ENCODE measurements at regions not wholly inside any gene's neighbourhood (a gene's known extent, or its start where the extent isn't known, plus 50 kb on each side); places are given as distances from the start of the nearest gene placed in this dataset.
"Not testable (repeated sequence)": the region's sequence is repeated elsewhere in the genome, so short reads cannot be mapped to it uniquely, and the experiment has no call there.

DNA sequence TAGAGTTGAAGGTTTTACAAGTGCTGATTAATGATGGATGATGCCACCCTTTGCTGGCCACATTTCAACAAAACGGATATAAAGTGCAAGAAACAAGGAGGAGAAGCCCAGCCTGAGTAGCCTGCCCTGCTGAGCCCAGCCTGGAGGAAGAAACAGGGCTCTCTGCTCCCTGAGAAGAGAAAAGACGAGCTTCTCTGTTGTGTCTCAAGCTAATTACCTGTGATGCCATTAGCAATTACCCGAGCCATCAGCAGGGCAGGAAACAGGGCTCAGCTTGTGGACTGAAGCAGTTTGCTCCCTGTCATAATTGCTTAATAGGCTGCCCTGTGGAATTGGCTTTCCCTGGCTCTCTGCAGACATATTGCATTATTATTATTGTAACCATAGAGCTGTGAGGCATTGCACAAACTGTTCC lies 709.3 kb upstream of the AUTS2 start:
- no peaks in the 10 kb centered on the region for H3F3A ChIP-seq (ENCODE audit: low read depth)
- no peak overlapping the region for H2AFZ ChIP-seq (ENCODE audit: low read length)
- no peak overlapping the region for H3K9ac ChIP-seq (ENCODE audit: low read depth, low read length, poor library complexity, severe bottlenecking)
- H3K4me2 ChIP-seq (ENCODE audit: low read depth, low read length, poor library complexity, severe bottlenecking) = no peak overlapping the region
- H3K9me2 ChIP-seq (replicated peaks; ENCODE audit: low read depth, low read length) = no peaks in the 10 kb centered on the region
- no peak overlapping the region for H3K4me3 ChIP-seq (ENCODE audit: low read length, poor library complexity, severe bottlenecking)
- TF ChIP-seq, protein P1, sequence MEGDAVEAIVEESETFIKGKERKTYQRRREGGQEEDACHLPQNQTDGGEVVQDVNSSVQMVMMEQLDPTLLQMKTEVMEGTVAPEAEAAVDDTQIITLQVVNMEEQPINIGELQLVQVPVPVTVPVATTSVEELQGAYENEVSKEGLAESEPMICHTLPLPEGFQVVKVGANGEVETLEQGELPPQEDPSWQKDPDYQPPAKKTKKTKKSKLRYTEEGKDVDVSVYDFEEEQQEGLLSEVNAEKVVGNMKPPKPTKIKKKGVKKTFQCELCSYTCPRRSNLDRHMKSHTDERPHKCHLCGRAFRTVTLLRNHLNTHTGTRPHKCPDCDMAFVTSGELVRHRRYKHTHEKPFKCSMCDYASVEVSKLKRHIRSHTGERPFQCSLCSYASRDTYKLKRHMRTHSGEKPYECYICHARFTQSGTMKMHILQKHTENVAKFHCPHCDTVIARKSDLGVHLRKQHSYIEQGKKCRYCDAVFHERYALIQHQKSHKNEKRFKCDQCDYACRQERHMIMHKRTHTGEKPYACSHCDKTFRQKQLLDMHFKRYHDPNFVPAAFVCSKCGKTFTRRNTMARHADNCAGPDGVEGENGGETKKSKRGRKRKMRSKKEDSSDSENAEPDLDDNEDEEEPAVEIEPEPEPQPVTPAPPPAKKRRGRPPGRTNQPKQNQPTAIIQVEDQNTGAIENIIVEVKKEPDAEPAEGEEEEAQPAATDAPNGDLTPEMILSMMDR (conservative IDR thresholded peaks at IDR 0.05; ENCODE audit: low read length) = no peak
- TF ChIP-seq EZH2phosphoT487 (IDR thresholded peaks at IDR 0.05; ENCODE audit: borderline replicate concordance) = no peak
- peaks cover 5% of the 10 kb centered on the region; the same call in 1 of the 2 replicates for H3K9me3 ChIP-seq (ENCODE audit: insufficient read depth, low read depth, low read length)
- H4K20me1 ChIP-seq (ENCODE audit: insufficient read depth, low read length, poor library complexity, severe bottlenecking) = no peaks in the 10 kb centered on the region
- no peaks in the 10 kb centered on the region for H3K4me1 ChIP-seq (ENCODE audit: insufficient read depth, low read length, poor library complexity, severe bottlenecking)
- no peaks in the 10 kb centered on the region for H3K79me2 ChIP-seq (ENCODE audit: insufficient read depth, low read length)
- no peaks in the 10 kb centered on the region for H3K27me3 ChIP-seq (ENCODE audit: insufficient read depth, low read length, poor library complexity, severe bottlenecking)
- H3K36me3 ChIP-seq (ENCODE audit: insufficient read depth, low read length) = no peaks in the 10 kb centered on the region

DNA sequence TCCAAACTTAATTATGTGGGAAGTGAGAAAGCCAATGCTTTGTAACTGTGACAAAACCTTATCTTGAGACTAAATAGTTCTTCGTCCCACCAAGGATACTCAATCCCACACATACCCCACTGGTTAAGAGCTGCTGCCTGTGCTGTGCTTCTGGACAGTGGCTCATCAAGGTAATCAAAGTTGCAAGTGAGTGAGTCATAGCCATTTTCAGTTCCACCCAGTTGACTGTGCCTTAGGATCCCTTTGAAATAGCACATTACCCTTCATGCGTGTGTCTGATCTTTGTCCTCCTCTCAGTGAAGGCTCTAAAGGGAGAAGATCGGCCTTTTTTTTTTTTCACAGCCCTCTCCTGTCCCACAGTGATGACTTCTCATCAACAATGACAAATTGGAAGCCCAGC lies 706.0 kb upstream of the AUTS2 start:
- H3F3A ChIP-seq (ENCODE audit: low read depth) = no peaks in the 10 kb centered on the region
- H3K9me2 ChIP-seq (replicated peaks; ENCODE audit: low read depth, low read length) = no peaks in the 10 kb centered on the region
- H3K4me1 ChIP-seq (ENCODE audit: insufficient read depth, low read length, poor library complexity, severe bottlenecking) = no peaks in the 10 kb centered on the region
- no peak overlapping the region for H3K4me2 ChIP-seq (ENCODE audit: low read depth, low read length, poor library complexity, severe bottlenecking)
- no peak overlapping the region for H2AFZ ChIP-seq (ENCODE audit: low read length)
- H3K36me3 ChIP-seq (ENCODE audit: insufficient read depth, low read length) = no peaks in the 10 kb centered on the region
- TF ChIP-seq EZH2phosphoT487 (IDR thresholded peaks at IDR 0.05; ENCODE audit: borderline replicate concordance) = no peak
- TF ChIP-seq, protein P1 (conservative IDR thresholded peaks at IDR 0.05; ENCODE audit: low read length) = no peak
- peaks cover 5% of the 10 kb centered on the region; the same call in 1 of the 2 replicates for H3K9me3 ChIP-seq (ENCODE audit: insufficient read depth, low read depth, low read length)
- no peak overlapping the region for H3K9ac ChIP-seq (ENCODE audit: low read depth, low read length, poor library complexity, severe bottlenecking)
- H3K79me2 ChIP-seq (ENCODE audit: insufficient read depth, low read length) = no peaks in the 10 kb centered on the region
- no peak overlapping the region for H3K4me3 ChIP-seq (ENCODE audit: low read length, poor library complexity, severe bottlenecking)
- no peaks in the 10 kb centered on the region for H3K27me3 ChIP-seq (ENCODE audit: insufficient read depth, low read length, poor library complexity, severe bottlenecking)
- no peaks in the 10 kb centered on the region for H4K20me1 ChIP-seq (ENCODE audit: insufficient read depth, low read length, poor library complexity, severe bottlenecking)

DNA sequence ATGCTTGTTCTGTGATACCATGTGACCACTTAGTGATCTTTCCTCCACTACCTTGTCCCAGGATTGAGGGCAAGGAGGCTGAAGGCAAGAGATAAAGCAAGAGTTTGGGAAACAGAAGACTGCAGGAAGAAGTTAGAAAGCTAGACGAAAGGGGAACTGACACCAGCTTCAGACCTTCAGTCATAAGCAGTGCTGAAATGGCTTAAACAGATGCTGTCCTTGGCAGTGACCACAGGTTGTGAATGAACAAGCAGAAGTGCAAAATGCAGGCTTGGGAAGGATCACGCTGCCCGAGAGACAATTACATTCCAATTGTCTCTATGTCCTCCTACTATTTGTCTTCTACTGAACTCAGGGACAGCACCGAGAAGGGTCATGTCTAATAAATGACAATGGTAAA lies 704.9 kb upstream of the AUTS2 start:
- H3K36me3 ChIP-seq (ENCODE audit: insufficient read depth, low read length) = no peaks in the 10 kb centered on the region
- TF ChIP-seq, protein P1 (conservative IDR thresholded peaks at IDR 0.05; ENCODE audit: low read length) = no peak
- TF ChIP-seq EZH2phosphoT487 (IDR thresholded peaks at IDR 0.05; ENCODE audit: borderline replicate concordance) = no peak
- no peaks in the 10 kb centered on the region for H3F3A ChIP-seq (ENCODE audit: low read depth)
- peaks cover 5% of the 10 kb centered on the region; the same call in 1 of the 2 replicates for H3K9me3 ChIP-seq (ENCODE audit: insufficient read depth, low read depth, low read length)
- no peaks in the 10 kb centered on the region for H3K4me1 ChIP-seq (ENCODE audit: insufficient read depth, low read length, poor library complexity, severe bottlenecking)
- no peaks in the 10 kb centered on the region for H3K9me2 ChIP-seq (replicated peaks; ENCODE audit: low read depth, low read length)
- no peak overlapping the region for H3K4me2 ChIP-seq (ENCODE audit: low read depth, low read length, poor library complexity, severe bottlenecking)
- H3K9ac ChIP-seq (ENCODE audit: low read depth, low read length, poor library complexity, severe bottlenecking) = no peak overlapping the region
- H3K4me3 ChIP-seq (ENCODE audit: low read length, poor library complexity, severe bottlenecking) = no peak overlapping the region
- H3K79me2 ChIP-seq (ENCODE audit: insufficient read depth, low read length) = no peaks in the 10 kb centered on the region
- H4K20me1 ChIP-seq (ENCODE audit: insufficient read depth, low read length, poor library complexity, severe bottlenecking) = no peaks in the 10 kb centered on the region
- H2AFZ ChIP-seq (ENCODE audit: low read length) = no peak overlapping the region
- H3K27me3 ChIP-seq (ENCODE audit: insufficient read depth, low read length, poor library complexity, severe bottlenecking) = no peaks in the 10 kb centered on the region

DNA sequence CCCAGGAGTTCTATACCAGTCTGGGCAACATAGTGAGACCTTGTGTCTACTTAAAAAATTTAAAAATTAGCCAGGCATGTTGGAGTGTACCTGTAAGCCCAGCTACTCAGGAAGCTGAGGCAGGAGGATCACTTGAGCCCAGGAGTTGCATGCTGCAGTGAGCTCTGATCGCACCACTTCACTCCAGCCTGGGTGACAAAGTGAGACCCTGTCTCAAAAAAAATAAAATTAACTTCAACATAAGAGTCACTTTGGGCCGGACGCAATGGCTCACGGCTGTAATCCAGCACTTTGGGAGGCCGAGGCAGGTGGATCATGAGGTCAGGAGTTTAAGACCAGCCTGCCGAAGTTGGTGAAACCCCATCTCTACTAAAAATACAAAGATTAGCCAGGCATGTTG lies 699.1 kb upstream of the AUTS2 start:
- H3K4me3 ChIP-seq (ENCODE audit: low read length, poor library complexity, severe bottlenecking); H3K27me3 ChIP-seq (ENCODE audit: insufficient read depth, low read length, poor library complexity, severe bottlenecking); H3F3A ChIP-seq (ENCODE audit: low read depth); H3K9ac ChIP-seq (ENCODE audit: low read depth, low read length, poor library complexity, severe bottlenecking); H4K20me1 ChIP-seq (ENCODE audit: insufficient read depth, low read length, poor library complexity, severe bottlenecking); H3K9me3 ChIP-seq (ENCODE audit: insufficient read depth, low read depth, low read length); H3K4me2 ChIP-seq (ENCODE audit: low read depth, low read length, poor library complexity, severe bottlenecking); H3K9me2 ChIP-seq (replicated peaks; ENCODE audit: low read depth, low read length); H3K36me3 ChIP-seq (ENCODE audit: insufficient read depth, low read length); H2AFZ ChIP-seq (ENCODE audit: low read length); H3K4me1 ChIP-seq (ENCODE audit: insufficient read depth, low read length, poor library complexity, severe bottlenecking); H3K79me2 ChIP-seq (ENCODE audit: insufficient read depth, low read length): not testable (repeated sequence)
